ENCODE measurements at regions not wholly inside any gene's neighbourhood (a gene's known extent, or its start where the extent isn't known, plus 50 kb on each side); places are given as distances from the start of the nearest gene placed in this dataset.

DNA sequence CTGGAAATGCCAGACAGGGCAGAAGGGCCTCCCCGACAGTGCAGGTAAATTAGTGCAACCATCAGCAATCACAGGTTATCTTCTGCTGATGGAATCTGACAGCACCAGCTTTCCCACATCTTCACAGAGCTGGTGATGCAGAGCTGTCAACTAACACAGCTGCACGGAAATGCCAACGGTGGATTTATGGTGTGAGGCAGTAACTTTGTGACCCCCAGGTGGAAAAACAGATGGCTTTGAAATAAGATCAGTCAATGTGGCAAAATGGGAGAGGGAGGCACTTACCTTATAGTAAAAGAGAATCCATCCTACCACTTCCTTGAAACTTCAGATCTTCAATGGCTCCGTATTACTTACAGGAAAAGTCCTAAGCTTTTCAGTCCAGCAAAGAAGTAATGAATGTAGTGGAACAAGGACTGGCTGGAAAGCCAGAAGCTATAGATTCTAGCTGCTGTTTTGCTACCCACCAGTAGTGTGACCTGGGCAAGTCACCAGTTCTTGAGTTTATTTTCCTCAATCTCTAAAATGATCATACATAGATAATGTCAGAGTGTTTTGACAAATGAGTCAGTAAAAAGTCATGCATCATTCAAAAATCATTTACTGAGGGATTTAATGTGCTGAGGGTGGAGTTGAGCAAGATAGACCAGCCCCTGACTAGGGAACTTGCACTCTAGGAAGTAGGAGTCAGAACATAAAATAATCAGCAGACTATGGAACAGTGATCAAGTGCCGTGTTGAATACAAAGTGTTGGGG is 245.7 kb upstream of the JUN start:
- DNase-seq = no peak

- DNase-seq = no peak
Observed at GRCh38 chr1:59032228-59032627, 248.4 kb upstream of the JUN start.

GRCh38 chr1:59033761-59034160 is 249.9 kb upstream of the JUN start:
- no peak for DNase-seq

- no peak for DNase-seq
Observed at GRCh38 chr1:59034925-59035324, 251.1 kb upstream of the JUN start.

DNA sequence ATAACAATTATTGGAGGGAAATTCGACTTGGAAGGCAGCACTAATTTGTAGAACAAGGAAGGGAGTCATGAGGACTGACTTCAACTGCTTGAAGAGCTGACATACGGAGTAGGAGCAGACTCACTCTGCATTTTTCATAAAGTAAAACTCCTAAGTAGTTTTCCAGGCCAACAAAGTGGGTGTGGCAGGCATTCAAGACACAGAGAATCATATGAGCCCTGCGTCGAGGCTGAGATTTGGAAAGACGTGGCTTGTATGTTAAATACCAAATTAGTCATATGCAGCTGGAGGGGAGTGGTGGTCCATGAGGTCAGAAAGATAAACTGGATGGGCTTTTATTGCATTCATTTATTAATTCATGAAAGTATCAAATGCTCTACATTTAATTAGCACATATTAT is 255.7 kb upstream of the JUN start:
- no peak for DNase-seq

GRCh38 chr1:59040486-59040885 is 256.4 kb upstream of the FGGY start:
- DNase-seq = no peak

GRCh38 chr1:59041646-59042277 is 255.1 kb upstream of the FGGY start:
- DNase-seq = no peak

GRCh38 chr1:59043796-59044195 is 253.1 kb upstream of the FGGY start:
- DNase-seq = no peak

DNA sequence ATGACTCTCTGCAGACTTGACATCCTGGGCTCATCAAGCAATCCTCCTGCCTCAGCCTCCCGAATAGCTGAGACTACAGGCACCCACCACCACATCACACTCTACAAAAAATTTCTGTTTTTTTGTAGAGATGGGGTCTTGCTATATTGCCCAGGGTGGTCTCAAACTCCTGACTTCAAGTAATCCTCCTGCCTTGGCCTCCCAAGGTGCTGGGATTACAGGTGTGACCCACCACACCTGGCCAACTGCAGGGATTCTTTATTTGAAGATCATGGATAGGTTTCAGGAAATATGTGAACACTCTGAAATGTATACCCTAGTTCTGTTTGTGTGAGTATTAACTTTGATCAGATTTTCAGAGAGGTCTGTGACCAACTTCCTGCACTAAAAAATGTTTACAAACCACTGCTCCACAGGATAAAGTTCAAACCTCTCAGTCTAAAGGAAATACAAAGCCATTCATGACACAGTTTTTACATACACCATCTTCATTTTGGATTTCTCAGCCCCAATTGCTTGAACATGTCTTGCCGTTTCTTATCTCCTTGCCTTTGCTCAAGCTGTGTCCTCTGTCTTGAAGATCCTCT is 252.3 kb upstream of the FGGY start:
- no peak for DNase-seq

DNA sequence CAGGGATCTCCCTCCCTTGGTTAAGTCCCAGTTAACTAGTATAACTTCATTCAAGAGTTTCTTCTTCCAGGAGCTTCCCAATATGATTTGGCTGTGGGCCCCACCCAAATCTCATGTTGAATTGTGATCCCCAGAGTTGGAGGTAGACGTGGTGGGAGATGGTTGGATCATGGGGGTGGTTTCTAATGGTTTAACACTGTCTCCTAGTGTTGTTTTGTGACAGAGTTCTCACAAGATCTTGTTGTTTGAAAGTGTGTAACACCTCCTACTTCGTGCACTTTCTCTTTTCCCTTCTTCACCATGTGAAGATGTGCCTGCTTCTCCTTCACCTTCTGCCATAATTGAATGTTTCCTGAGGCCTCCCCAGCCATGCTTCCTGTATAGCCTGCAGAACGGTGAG is 251.8 kb upstream of the FGGY start:
- DNase-seq = no peak

- no peak for DNase-seq
Observed at GRCh38 chr1:59045636-59046035, 251.3 kb upstream of the FGGY start.

DNA sequence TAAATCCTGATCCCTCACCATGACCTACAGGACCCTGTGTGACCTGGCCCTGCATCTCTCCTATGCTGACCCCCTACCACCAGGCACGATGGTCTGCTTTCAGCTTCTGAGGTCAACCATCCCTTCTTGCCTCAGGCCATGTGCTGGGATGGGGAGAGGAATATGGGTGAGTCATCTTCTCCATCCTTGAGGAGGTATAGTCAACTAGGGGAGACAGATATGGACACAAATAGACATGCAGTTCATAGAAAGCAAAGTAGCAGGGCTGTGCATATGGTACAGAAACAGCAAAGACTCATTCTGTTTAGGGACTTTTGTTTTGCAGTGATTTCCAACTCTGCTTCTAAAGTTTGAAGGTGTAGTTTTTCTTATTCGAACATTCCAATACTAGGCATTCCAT is 250.8 kb upstream of the FGGY start:
- no peak for DNase-seq

DNA sequence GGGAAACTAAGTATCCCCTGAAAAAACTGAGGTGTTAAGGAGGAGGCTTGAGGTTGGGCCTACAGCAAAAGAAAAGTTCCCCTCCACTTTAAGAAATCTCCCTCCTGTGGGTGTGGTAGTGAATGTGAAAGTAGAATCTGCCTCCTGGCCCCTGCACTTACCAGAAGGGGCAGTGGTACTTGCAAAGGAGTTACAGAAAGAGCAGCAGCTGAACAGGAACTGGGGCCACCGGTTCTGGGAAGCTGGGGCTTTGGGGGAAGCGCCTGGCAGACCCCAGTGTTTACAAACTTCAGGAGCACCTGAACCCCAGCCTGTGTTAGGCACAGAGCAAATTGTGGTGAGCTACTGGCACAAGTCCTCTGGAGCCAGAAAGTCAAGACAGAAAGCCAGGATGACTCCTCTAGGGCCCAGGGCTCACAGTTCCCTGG is 250.2 kb upstream of the FGGY start:
- DNase-seq = no peak

DNA sequence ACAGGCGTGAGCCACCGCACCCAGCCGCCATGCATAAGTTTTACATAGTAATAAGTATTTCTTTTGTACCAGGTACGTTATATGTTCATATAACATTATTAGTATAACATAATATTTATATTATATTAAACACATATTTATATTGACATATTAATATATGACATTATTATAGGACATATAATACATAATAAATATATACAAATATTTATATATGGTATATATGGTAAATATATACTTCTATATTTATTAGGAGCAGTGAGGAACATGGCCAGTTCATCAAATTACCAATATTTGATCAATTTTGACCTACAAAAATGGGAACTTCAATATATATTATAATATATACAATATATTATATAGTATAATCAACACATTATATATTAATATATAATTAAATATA is 245.9 kb upstream of the FGGY start:
- no peak for DNase-seq

- no peak for DNase-seq
Observed at GRCh38 chr1:59052166-59052590, 244.7 kb upstream of the FGGY start.

- no peak for DNase-seq
Observed at GRCh38 chr1:59054172-59054571, 242.7 kb upstream of the FGGY start.

- DNase-seq = no peak
Observed at GRCh38 chr1:59055908-59056719, 240.8 kb upstream of the FGGY start.

GRCh38 chr1:59057211-59057694 is 239.6 kb upstream of the FGGY start:
- no peak for DNase-seq

- no peak for DNase-seq
Observed at GRCh38 chr1:59057796-59058195, 239.1 kb upstream of the FGGY start.

DNA sequence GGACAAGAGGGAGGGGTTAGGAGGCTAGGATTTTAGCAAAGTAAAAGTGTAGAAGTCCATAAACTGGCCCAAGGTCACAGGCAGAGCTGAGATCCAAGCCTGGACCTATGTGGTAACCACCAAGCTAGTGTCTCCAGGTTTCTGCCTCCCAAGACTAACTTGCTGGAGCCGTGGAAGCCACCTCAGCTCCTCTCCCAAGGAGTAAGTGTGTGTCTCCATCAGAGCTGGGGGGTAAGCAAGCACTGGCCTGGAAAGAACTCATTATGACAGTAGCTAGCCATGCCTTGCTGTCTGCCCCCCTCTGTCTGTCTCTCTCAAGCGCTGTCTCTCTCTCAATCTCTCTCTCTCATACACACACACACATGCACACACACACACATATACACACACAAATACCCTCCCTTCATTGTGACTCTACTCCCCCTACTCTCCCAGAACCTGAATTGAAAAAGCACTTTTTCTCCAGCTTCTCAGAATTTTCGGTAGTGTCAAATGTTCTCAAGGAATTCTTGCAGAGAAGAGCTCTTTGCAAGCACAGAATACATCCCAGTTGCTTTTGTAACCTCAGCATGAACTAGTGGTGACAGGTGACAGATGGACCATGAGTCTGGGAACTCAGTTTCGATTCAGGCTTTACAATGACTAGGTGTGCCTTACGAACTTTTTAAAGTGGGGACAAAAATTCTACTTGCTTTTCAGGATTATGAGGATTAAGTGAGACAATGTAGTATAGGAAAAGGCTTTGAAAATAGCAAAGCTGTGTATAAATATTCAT is 238.0 kb upstream of the FGGY start:
- no peak for DNase-seq

DNA sequence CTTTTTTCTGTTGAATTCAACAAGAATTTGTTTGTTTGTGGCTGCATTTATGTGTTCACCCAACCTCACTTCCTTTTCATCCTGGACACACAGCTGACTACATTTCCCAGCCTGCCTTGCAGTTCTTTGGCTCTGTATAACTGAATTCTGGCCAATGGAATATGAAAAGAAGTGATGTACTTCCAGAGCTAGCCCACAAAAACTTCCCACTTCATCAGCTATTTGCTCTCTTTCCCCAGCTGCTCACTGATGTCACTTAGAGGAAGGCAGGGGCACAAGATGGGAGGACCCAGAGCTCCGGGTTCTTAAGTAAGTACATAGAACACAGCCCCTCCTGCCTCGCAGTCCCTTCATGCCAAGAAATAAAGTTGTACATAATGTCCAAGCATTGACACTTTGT is 235.0 kb upstream of the FGGY start:
- no peak for DNase-seq

- no peak for DNase-seq
Observed at GRCh38 chr1:59062743-59063142, 234.2 kb upstream of the FGGY start.

GRCh38 chr1:59063501-59063900 is 233.4 kb upstream of the FGGY start:
- no peak for DNase-seq
